Activated T-helper 1 cell treated with anti-CD3 and anti-CD28 coated beads, Interleukin-12 subunit alpha, Interleukin-12 subunit beta, Interleukin-2, Interleukin-4 antibody, amounts not matched to agents 30 ng/mL and 10 ng/mL and 1 ng/mL, durations not matched to agents 14 hours and 24 hours and 36 hours (primary cell): ENCODE measurements at regions not wholly inside any gene's neighbourhood (a gene's known extent, or its start where the extent isn't known, plus 50 kb on each side); places are given as distances from the start of the nearest gene placed in this dataset.

Experiments used
- DNase-seq: peaks from one replicate; pipeline ENCODE4 v3.0.0; 2021; ENCODE audit warnings: low spot score
- H3K27ac Mint-ChIP-seq: one replicate; pipeline ENCODE4 v1.8.0; 2021; ENCODE audit warnings: mild to moderate bottlenecking, mixed read lengths
- H3K27me3 Mint-ChIP-seq: one replicate; pipeline ENCODE4 v1.8.0; 2022; ENCODE audit warnings: mild to moderate bottlenecking, moderate library complexity, mixed read lengths; ENCODE audit not compliant: insufficient read depth
- H3K36me3 Mint-ChIP-seq: one replicate; pipeline ENCODE4 v1.8.0; 2021; ENCODE audit warnings: low read depth, mixed read lengths
- H3K4me1 Mint-ChIP-seq: one replicate; pipeline ENCODE4 v1.8.0; 2021; ENCODE audit warnings: low read depth, mixed read lengths
- H3K4me3 Mint-ChIP-seq: one replicate; pipeline ENCODE4 v1.8.0; 2021; ENCODE audit warnings: mild to moderate bottlenecking, moderate library complexity, mixed read lengths
- H3K9me3 Mint-ChIP-seq: one replicate; pipeline ENCODE4 v1.8.0; 2021; ENCODE audit warnings: mixed read lengths
- intact Hi-C: fragments of 100-400 bp; cut with micrococcal nuclease; formaldehyde crosslinking; loops from one replicate; pipeline ENCODE4 v1.15.1; 2024

DNA sequence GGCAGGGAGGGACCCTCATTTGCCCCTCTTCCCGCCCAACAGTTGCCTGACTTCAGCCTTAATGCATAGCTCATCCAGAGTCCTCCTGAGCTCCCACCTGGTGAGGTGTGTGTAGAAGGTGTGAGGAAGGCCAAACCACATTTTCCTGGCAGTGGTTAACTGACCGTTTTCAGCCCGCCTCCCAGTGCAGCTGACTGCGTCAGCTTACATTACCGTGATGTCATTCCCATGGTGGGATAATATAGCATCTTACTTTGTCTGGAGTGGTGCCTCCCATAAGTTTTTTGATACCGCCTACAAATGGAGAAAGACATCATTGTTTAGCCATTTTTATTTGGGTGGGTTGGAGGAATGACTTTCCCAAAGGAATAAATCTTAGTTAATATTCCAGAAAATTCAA lies 151.9 kb downstream of the C9orf152 start:
- Mint-ChIP-seq H3K4me1 (peaks cover 66% of the 10 kb centered on the region), H3K4me3 (no peak overlapping the region)

GRCh38 chr9:110058304-110058953 lies 149.5 kb downstream of the C9orf152 start:
- Mint-ChIP-seq H3K9me3 (peaks cover 5% of the 10 kb centered on the region), H3K4me1 (peaks cover 57% of the 10 kb centered on the region), H3K27ac (peak overlapping the region; percentile 83), H3K4me3 (peak overlapping the region; percentile 11), H3K27me3 (no peaks in the 10 kb centered on the region), H3K36me3 (peaks cover 25% of the 10 kb centered on the region)
- DNase-seq = peak; percentile 24
- intact Hi-C loops = loop anchor here (1.0 to 10.0 kb wide), 4 partner anchors 155 to 954 kb away; no protein-coding TSS in a partner anchor

More for the DNA sequence above, 151.9 kb downstream of the C9orf152 start:
- no peak for DNase-seq
- peaks cover 31% of the 10 kb centered on the region for H3K36me3 Mint-ChIP-seq
- intact Hi-C loops = loop anchor here (10.0 kb wide), 1 partner anchor 951 kb away; no protein-coding TSS in a partner anchor
- H3K27ac Mint-ChIP-seq = no peak overlapping the region
- no peaks in the 10 kb centered on the region for H3K9me3 Mint-ChIP-seq
- no peaks in the 10 kb centered on the region for H3K27me3 Mint-ChIP-seq

DNA sequence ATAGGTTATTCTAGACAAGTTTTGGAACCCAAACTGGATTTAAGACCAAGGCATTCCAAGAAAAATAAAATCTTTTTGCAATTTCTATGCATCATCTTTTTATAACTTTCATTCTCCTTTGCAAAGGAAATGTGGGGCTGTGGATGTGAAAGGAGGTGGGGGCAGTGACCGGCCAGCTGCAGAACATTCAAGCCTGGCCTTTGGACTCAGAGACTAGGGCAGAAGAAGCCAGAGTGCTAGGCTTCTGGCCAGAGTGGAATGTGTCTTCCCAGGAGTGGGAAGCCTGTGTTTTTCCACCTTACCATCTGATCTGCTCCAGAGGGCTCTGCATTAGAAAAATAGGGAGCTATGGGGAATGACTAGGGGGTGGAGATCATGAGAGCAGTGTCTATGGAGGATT lies 148.5 kb downstream of the C9orf152 start:
- peaks cover 58% of the 10 kb centered on the region for H3K4me1 Mint-ChIP-seq
- H3K9me3 Mint-ChIP-seq = peaks cover 5% of the 10 kb centered on the region
- DNase-seq = no peak
- H3K36me3 Mint-ChIP-seq = peaks cover 23% of the 10 kb centered on the region
- H3K27me3 Mint-ChIP-seq = no peaks in the 10 kb centered on the region
- intact Hi-C loops = loop anchor here (2.0 to 10.0 kb wide), 3 partner anchors 241 to 955 kb away; no protein-coding TSS in a partner anchor
- H3K27ac Mint-ChIP-seq = no peak overlapping the region
- H3K4me3 Mint-ChIP-seq = no peak overlapping the region

GRCh38 chr9:110064803-110065202 lies 143.2 kb downstream of the C9orf152 start:
- intact Hi-C loops = no loop called here
- no peak overlapping the region for H3K27ac Mint-ChIP-seq
- peaks cover 30% of the 10 kb centered on the region for H3K36me3 Mint-ChIP-seq

DNA sequence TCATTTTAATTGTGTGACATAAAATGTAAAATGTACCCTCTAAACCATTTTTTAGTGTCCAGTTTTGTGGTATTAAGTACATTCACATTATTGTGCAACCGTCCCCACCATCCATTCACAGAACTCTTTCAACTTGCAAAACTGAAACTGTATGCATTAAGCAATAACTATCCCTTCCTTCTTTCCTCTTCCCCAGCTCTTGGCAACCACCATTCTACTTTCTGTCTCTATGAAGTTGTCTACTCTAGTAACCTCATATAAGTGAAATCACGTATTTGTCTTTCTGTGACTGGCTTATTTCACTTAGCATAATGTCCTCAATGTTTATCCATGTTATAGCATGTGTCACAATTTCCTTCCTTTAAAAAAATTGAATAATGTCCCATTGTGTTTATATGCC lies 142.4 kb downstream of the C9orf152 start:
- Mint-ChIP-seq H3K4me1 (peaks cover 73% of the 10 kb centered on the region), H3K27ac (peak overlapping the region; percentile 18), H3K36me3 (peaks cover 34% of the 10 kb centered on the region)

More at GRCh38 chr9:110064803-110065202, 143.2 kb downstream of the C9orf152 start:
- H3K4me3 Mint-ChIP-seq = no peak overlapping the region
- no peak for DNase-seq
- H3K9me3 Mint-ChIP-seq = peaks cover 5% of the 10 kb centered on the region
- H3K27me3 Mint-ChIP-seq = no peaks in the 10 kb centered on the region
- peaks cover 69% of the 10 kb centered on the region for H3K4me1 Mint-ChIP-seq

DNA sequence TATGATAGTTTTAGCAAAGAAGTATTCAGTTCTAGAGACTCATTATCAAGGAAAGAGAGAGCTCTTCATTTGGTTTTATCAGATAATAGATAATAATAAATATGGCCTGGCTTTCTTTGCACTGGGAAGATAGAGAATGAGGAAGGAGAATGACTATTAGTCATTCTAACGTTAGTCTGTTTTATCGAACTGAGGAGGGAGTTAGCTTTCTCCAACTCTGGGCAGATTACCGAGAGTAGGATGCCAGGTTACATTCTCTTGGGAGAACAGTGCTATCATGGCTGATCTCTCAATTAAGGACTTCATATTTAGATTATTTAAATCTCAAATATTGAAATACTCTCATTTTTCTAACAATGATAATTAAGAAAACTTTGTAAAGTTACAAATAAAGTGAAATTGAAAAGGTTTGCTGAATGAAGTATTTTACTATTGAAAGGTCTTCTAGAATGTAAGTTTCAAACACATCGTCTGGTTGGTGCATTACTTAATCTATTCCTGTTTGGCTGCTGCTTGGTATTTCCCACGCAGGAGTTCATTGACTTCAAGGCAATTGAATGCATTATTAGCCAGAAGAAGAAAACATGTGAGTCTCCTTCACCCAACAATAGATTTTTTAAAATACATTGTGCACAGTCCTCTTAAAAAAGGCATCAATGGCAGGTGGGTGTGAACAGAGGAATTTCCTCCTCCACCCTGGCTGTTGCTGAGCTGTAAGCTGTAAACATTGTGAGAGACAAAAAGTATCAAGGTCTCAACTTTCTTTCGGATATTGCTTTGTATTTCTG lies 140.8 kb downstream of the C9orf152 start:
- intact Hi-C loops = no loop called here
- Mint-ChIP-seq H3K27me3 (no peaks in the 10 kb centered on the region), H3K36me3 (peaks cover 35% of the 10 kb centered on the region), H3K4me1 (peaks cover 69% of the 10 kb centered on the region), H3K4me3 (no peak overlapping the region), H3K27ac (no peak overlapping the region), H3K9me3 (peaks cover 5% of the 10 kb centered on the region)
- DNase-seq = no peak

More for the DNA sequence above, 142.4 kb downstream of the C9orf152 start:
- intact Hi-C loops = no loop called here
- peaks cover 5% of the 10 kb centered on the region for H3K9me3 Mint-ChIP-seq
- H3K4me3 Mint-ChIP-seq = no peak overlapping the region
- no peaks in the 10 kb centered on the region for H3K27me3 Mint-ChIP-seq
- no peak for DNase-seq

- intact Hi-C loops = no loop called here
- Mint-ChIP-seq H3K9me3 (no peaks in the 10 kb centered on the region), H3K36me3 (peaks cover 37% of the 10 kb centered on the region), H3K4me1 (peaks cover 68% of the 10 kb centered on the region), H3K27me3 (no peaks in the 10 kb centered on the region), H3K27ac (no peak overlapping the region), H3K4me3 (no peak overlapping the region)
- no peak for DNase-seq
Measured at GRCh38 chr9:110068212-110068611, 139.7 kb downstream of the C9orf152 start.

DNA sequence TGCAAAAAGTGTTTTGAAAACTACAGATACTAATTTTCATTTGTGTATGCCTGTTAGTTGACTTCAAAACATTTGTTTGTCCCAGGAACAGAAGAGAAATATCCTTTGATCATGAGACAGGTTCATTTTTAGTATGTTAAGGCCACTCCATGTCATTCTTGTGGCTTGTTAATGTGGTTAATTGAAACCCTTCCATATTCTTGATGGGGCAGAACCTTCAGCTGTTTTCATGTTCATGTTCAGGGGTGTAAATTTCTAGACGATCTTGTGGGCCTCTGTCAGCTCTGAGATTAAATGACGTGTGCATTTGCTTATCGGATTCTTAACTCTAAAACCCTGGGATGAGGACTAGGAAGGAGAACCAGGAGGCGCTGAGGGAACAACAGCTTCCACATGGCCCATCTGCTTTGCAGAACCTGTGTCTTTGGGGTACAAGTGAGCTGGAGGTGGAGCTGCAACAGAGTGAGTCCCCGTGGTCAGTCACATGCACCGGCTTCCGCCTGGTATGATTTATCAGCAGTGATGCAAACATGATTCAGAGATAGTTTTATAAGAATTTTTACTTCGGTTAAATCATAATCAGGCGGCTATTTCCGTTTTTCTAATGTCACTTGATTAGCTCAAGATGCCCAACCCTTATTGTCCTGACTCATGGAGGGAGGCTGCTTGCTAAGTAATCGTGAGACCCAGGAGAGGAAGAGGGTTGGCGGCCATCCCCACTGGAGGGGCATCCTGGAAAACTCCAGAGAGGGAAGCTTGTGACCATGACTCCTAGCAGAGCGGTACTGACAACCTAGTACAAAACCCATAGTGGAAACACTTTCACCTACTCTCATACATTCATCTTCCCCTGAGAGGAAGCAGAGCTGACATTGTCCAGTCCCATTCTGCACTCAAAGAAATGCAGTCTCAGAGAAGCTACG lies 138.4 kb downstream of the C9orf152 start:
- Mint-ChIP-seq H3K27me3 (no peaks in the 10 kb centered on the region), H3K36me3 (peaks cover 37% of the 10 kb centered on the region), H3K27ac (no peak overlapping the region), H3K4me1 (peaks cover 68% of the 10 kb centered on the region), H3K9me3 (no peaks in the 10 kb centered on the region), H3K4me3 (no peak overlapping the region)
- no peak for DNase-seq
- intact Hi-C loops = no loop called here

DNA sequence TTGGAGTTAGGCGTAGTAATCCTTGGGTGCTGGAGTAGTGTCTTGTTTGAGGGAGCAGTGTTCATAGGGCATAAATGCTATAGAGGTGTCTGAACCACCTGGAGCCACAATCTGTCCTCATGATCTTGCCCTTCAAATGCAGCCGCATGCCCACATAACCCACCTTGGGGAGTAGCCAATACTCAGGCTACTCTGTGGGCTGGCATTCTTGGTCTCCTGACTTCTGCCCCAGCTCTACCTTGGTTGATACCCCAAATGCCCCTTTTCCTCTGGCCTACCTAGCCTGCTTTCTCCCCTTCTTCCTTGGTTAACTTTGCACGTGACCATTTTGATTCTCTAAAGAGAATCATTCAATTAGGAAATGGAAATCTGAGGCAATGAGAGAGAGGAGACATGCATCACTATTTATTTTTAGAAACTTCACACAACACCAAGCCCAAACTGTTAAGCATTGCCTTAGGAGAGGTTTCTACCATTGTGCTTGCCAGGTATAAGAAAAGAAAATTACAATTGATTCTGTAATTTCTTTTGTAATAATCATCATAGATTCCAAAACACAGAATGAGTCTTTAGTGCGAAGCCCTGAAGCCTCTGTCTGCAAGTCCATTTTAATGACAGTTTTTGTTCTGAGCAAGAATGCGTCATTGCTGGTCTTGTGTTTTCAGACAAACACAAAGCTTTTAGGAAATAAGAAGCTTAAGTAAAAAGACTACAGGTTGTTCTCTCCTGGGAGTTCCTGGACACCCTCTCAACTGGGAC lies 135.2 kb downstream of the C9orf152 start:
- intact Hi-C loops = no loop called here
- Mint-ChIP-seq H3K27me3 (no peaks in the 10 kb centered on the region), H3K9me3 (no peaks in the 10 kb centered on the region), H3K4me3 (no peak overlapping the region), H3K36me3 (peaks cover 29% of the 10 kb centered on the region), H3K27ac (no peak overlapping the region), H3K4me1 (peaks cover 40% of the 10 kb centered on the region)
- DNase-seq = no peak

GRCh38 chr9:110073356-110073905 lies 134.5 kb downstream of the C9orf152 start:
- intact Hi-C loops = no loop called here
- peaks cover 34% of the 10 kb centered on the region for H3K4me1 Mint-ChIP-seq
- H3K4me3 Mint-ChIP-seq = no peak overlapping the region
- H3K9me3 Mint-ChIP-seq = no peaks in the 10 kb centered on the region
- peaks cover 25% of the 10 kb centered on the region for H3K36me3 Mint-ChIP-seq
- peak overlapping the region; percentile 23 for H3K27ac Mint-ChIP-seq
- no peak for DNase-seq
- no peaks in the 10 kb centered on the region for H3K27me3 Mint-ChIP-seq

GRCh38 chr9:110076894-110077725 lies 130.8 kb downstream of the C9orf152 start:
- Mint-ChIP-seq H3K4me3 (no peak overlapping the region), H3K4me1 (peaks cover 44% of the 10 kb centered on the region), H3K36me3 (peaks cover 25% of the 10 kb centered on the region), H3K27ac (no peak overlapping the region), H3K27me3 (no peaks in the 10 kb centered on the region), H3K9me3 (no peaks in the 10 kb centered on the region)
- no peak for DNase-seq
- intact Hi-C loops = no loop called here
